Subcutaneous abdominal adipose tissue (tissue), 5 donors: ENCODE measurements at regions not wholly inside any gene's neighbourhood (a gene's known extent, or its start where the extent isn't known, plus 50 kb on each side); places are given as distances from the start of the nearest gene placed in this dataset.

Experiments
- H3K27ac ChIP-seq: one replicate; pipeline ENCODE4 v1.7.0; 2013; ENCODE audit warnings: low read depth, mild to moderate bottlenecking, inconsistent platforms, low read length, moderate library complexity
- H3K27me3 ChIP-seq, 5 donors: one replicate each; pipeline ENCODE4 v1.7.0; 2013; ENCODE audit warnings: low read length in 5 of 5, inconsistent platforms in 1 of 5; ENCODE audit not compliant: control insufficient read depth in 5 of 5, insufficient read depth in 4 of 5
- H3K36me3 ChIP-seq, 5 donors: one replicate each; pipeline ENCODE4 v1.7.0; 2013; ENCODE audit warnings: low read length in 5 of 5; ENCODE audit not compliant: control insufficient read depth in 5 of 5, insufficient read depth in 5 of 5
- H3K4me1 ChIP-seq, 5 donors: one replicate each; pipeline ENCODE4 v1.7.0; 2013; ENCODE audit warnings: low read length in 5 of 5, mild to moderate bottlenecking in 3 of 5, moderate library complexity in 1 of 5; ENCODE audit not compliant: control insufficient read depth in 5 of 5, insufficient read depth in 5 of 5
- H3K4me3 ChIP-seq, 5 donors: one replicate each; pipeline ENCODE4 v1.7.0; 2013; ENCODE audit warnings: low read length in 5 of 5, low read depth in 1 of 5
- H3K9ac ChIP-seq, 5 donors: one replicate each; pipeline ENCODE4 v1.7.0; 2013; ENCODE audit warnings: low read length in 5 of 5, mild to moderate bottlenecking in 4 of 5, moderate library complexity in 3 of 5
- H3K9me3 ChIP-seq, 5 donors: one replicate each; pipeline ENCODE4 v1.7.0; 2013; ENCODE audit warnings: low read length in 5 of 5; ENCODE audit not compliant: control insufficient read depth in 5 of 5
- donor health status: healthy.
- donor health status: healthy.
- donor health status: healthy.
- donor health status: healthy.
- donor health status: healthy.

DNA sequence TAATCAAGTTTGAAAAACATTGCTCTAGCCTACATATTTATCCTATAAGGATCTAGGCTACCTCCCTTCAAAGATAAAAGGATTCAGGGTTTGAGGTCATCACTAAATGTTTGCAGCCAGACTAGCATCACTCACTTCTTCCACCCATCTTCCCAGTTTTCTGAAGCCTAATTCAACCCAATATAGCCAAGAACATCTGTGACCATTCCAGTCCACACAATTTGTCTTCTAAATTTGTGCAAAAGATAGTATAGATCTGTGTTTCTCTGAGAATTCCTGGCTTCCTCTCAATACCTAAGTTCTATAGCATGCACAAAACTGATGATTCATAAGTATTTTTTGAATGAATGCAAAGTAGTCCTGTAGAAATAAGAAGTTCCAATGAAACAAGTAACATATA lies 103.0 kb upstream of the CDK1 start:
- Histone ChIP-seq H3K27me3 (no peaks in the 10 kb centered on the region), H3K9ac (no peak overlapping the region)

DNA sequence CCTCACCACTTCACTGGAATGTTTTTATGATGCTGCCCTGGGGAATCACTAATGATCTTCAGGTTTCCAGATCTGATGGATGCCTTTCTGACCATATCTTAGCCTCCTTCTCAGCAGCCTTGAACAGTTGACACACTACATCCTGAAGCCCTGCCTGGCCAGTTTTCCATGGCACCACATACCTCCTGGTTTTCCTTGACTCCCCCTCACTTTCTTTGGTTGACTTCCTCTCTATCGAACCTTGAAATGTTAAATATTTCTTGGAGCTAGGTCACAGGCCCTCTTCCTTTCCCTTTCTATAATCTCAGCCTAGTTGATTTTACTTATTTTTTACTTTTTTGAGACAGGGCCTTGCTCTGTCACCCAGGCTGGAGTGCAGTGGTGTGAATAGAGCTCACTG lies 108.8 kb upstream of the CDK1 start:
- H3K27ac ChIP-seq, result no peak overlapping the region
- no peaks in the 10 kb centered on the region for H3K4me1 ChIP-seq
- no peak overlapping the region for H3K9ac ChIP-seq
- H3K9me3 ChIP-seq, result peaks cover 5 to 11% (median 9%) of the 10 kb centered on the region in 5 donors
- no peaks in the 10 kb centered on the region for H3K36me3 ChIP-seq
- no peak overlapping the region for H3K4me3 ChIP-seq
- no peaks in the 10 kb centered on the region for H3K27me3 ChIP-seq

More for the DNA sequence above, 103.0 kb upstream of the CDK1 start:
- H3K36me3 ChIP-seq, result no peaks in the 10 kb centered on the region
- peaks cover 5 to 14% (median 9%) of the 10 kb centered on the region in 5 donors for H3K9me3 ChIP-seq
- H3K4me1 ChIP-seq, result no peaks in the 10 kb centered on the region
- H3K27ac ChIP-seq, result no peak overlapping the region
- no peak overlapping the region for H3K4me3 ChIP-seq

DNA sequence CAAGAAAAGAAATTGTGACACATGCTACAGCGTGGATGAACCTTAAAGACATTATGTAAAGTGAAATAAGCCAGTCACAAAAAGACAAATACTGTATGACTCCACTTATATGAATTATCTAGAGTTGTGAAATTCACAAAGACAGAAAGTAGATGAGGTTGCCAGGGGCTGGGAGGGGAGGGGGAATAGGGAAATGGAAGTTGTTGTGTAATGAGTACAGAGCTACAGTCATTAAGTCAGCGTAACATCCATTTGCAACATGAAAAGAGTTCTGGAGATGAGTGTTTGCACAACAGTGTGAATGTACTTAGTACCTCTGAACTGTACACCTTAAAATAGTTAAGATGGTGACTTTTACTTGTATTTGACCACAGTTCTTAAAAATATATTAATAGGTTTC lies 112.1 kb upstream of the CDK1 start:
- H3K27me3 ChIP-seq, result peaks cover 0 to 3% (median 0%) of the 10 kb centered on the region in 5 donors
- peaks cover 0 to 3% (median under 1%) of the 10 kb centered on the region in 5 donors for H3K9me3 ChIP-seq
- H3K27ac ChIP-seq, result no peak overlapping the region
- no peaks in the 10 kb centered on the region for H3K36me3 ChIP-seq
- no peak overlapping the region for H3K9ac ChIP-seq
- no peak overlapping the region for H3K4me3 ChIP-seq
- H3K4me1 ChIP-seq, result no peaks in the 10 kb centered on the region

DNA sequence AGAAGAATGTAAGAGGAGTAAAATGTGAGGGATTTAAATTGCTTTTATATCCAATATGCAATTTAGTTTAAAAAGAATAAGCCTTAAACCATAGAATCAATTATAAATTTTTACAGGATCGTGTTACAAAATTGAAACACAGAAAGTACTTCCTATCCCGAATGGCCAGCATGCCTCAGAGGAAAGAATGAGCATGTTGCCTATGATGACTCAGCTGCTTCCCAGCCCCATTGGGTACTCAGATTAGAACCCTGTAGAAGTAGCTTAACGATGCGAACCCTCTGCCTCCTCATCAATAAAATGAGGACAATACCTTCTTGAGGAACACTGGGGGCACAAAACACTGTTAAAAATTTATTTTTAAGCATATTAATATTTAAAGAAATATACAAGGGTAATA lies 113.4 kb upstream of the CDK1 start:
- Histone ChIP-seq H3K36me3 (no peaks in the 10 kb centered on the region), H3K4me3 (no peak overlapping the region), H3K27ac (no peak overlapping the region), H3K27me3 (peaks cover 0 to 3% (median 0%) of the 10 kb centered on the region in 5 donors), H3K9ac (no peak overlapping the region), H3K9me3 (no peaks in the 10 kb centered on the region), H3K4me1 (no peaks in the 10 kb centered on the region)

DNA sequence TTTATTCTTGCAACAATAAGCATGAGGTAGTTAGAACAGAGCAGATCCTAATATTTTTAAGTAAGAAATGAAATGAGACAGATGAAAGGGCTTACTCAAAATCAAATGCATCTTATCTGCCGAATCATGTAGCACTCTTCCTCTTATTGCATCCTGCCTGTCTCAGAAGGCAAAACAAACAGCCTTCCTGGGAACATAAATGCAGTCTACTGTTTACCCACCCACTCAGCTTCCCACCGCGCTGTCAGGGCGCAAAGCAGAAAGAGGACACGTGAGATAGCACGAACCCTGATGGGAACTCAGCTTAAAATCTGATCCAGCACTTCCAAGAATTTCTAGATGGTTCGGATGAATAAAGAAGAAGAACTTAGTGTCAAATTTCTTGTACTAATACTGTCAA lies 114.4 kb upstream of the CDK1 start:
- no peak overlapping the region for H3K27ac ChIP-seq
- H3K9me3 ChIP-seq, result no peaks in the 10 kb centered on the region
- H3K4me3 ChIP-seq, result no peak overlapping the region
- no peaks in the 10 kb centered on the region for H3K4me1 ChIP-seq
- H3K27me3 ChIP-seq, result peaks cover 0 to 3% (median 0%) of the 10 kb centered on the region in 5 donors
- H3K36me3 ChIP-seq, result no peaks in the 10 kb centered on the region
- H3K9ac ChIP-seq, result no peak overlapping the region

DNA sequence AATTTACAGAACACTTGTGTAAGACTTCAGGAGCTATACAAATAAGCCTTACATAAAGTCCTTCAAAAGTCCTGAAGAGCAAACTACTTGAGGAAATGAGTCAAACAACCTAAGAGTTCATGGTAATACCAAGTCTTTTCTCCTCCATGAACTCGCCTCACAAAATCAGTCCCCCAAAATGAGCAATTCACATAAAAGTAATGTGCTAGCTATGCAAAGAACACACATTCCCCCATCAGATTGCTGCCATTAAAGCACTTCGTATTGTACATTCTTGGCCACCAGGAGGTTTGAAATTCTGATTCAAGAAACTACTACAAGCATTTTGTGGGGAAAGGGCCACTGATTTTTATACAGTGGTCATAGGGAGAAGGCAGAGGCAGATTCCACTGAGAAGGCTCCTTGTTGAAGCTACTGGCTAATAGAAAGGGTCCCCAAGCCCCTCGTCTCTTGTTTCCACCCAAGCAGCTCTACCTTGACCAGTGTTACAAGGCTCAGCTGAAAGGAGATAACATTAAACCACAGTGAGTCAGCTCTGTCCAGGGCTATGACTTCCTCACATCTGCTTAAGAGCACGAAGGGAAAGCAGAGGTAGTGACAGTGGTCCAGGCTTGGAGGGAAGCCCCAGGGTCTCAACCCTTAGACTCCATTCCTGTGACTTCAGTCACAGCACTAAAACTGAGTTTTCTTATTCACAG lies 115.2 kb upstream of the CDK1 start:
- H3K4me3 ChIP-seq, result no peak overlapping the region
- H3K27me3 ChIP-seq, result peaks cover 0 to 3% (median 0%) of the 10 kb centered on the region in 5 donors
- peaks cover 0 to 3% (median 0%) of the 10 kb centered on the region in 5 donors for H3K9me3 ChIP-seq
- no peaks in the 10 kb centered on the region for H3K36me3 ChIP-seq
- H3K4me1 ChIP-seq, result no peaks in the 10 kb centered on the region
- H3K9ac ChIP-seq, result no peak overlapping the region
- H3K27ac ChIP-seq, result no peak overlapping the region

DNA sequence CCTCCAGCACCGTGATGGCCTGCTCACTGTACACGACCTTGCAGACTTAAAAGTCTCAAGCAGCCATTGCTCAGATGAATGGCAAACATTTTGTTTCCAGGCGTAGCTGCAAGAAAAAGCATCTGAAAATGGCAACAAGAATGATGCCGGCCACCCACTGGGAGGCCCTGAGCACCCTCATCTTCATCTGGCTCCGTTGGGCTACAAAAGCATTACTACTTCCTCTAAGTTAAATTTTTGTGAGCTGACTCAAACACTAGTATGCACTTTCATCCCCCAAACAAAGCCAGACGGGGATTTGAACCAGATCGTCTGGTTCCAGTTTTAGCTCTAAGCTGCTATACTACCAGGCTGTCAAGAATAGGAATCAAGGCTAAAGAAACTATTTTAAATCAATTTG lies 116.6 kb upstream of the CDK1 start:
- Histone ChIP-seq H3K4me1 (no peaks in the 10 kb centered on the region), H3K4me3 (no peak overlapping the region), H3K9ac (no peak overlapping the region), H3K36me3 (no peaks in the 10 kb centered on the region), H3K27ac (no peak overlapping the region), H3K27me3 (peaks cover 0 to 3% (median 0%) of the 10 kb centered on the region in 5 donors), H3K9me3 (peaks cover 0 to 3% (median 0%) of the 10 kb centered on the region in 5 donors)

DNA sequence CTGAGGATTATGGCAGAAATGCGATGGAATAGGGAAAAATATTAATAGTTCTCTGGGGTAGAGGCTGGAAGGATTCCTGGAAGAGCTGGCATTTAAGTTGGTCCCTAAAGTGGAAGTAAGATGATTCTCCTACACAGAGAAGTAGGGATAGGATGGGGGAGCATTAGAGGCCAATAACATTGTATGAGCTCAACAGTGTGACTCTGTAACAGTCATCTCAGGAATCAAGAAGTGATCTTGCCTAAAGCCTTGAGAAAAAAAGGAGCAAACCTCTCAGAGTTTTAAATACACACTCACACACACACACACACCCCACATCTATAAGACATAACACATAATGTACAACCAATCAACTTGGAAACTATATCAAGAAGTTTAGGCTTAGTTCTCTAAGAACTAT lies 117.7 kb upstream of the CDK1 start:
- peaks cover 0 to 3% (median 0%) of the 10 kb centered on the region in 5 donors for H3K27me3 ChIP-seq
- H3K9ac ChIP-seq, result no peak overlapping the region
- no peak overlapping the region for H3K27ac ChIP-seq
- no peaks in the 10 kb centered on the region for H3K36me3 ChIP-seq
- no peak overlapping the region for H3K4me3 ChIP-seq
- H3K4me1 ChIP-seq, result no peaks in the 10 kb centered on the region
- peaks cover 0 to 3% (median 0%) of the 10 kb centered on the region in 5 donors for H3K9me3 ChIP-seq

DNA sequence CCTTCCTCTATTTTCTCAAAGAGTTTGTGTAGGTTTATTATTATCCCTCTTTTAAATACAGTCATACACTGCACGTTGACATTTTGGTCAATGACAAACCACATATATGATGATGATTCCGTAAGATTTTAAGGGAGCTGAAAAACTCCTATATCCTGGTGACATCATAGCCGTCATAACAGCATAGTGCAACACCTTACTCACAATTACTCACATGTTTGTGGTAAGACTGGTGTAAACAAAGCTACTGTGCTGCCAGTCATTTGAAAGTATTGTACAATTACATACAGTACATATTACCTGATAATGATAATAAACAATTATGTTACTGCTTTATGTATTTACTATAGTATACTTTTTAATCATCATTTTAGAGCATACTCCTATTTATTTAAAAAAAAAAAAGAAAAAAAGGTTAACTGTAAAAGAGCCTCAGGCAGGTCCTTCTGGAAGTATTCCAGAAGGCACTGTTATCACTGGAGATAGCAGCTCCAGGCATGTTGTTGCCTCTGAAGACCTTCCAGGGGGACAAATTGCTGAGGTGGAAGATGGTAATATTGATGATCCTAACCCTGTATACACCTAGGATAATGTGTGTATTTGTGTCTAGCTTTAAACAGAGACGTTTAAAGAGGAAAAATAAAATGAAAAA lies 123.3 kb upstream of the CDK1 start:
- H3K27ac ChIP-seq, result no peak overlapping the region
- no peaks in the 10 kb centered on the region for H3K36me3 ChIP-seq
- no peaks in the 10 kb centered on the region for H3K27me3 ChIP-seq
- H3K4me1 ChIP-seq, result no peaks in the 10 kb centered on the region
- H3K9me3 ChIP-seq, result peaks cover 0 to 3% (median 0%) of the 10 kb centered on the region in 5 donors
- no peak overlapping the region for H3K9ac ChIP-seq
- H3K4me3 ChIP-seq, result no peak overlapping the region

DNA sequence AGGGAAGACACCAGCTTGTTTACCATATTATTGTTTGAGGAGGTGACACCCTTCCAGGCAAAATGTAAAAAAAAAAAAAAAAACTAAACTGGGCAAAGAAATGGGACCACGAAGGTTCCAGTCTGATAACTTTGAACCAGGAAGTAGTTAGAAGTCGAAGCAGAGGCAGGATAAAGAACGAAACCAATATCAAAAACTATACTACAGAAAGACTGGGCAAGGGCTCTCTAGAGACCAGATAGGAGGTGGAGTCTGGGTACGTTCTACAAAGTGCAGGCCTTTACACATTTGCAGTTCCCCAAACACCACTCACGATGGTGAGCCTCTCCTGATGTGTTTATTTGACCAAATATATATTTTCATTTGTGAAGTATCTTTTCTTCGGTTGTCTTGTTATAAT lies 125.7 kb upstream of the CDK1 start:
- H3K27ac ChIP-seq, result no peak overlapping the region
- H3K4me1 ChIP-seq, result no peaks in the 10 kb centered on the region
- no peaks in the 10 kb centered on the region for H3K27me3 ChIP-seq
- H3K9ac ChIP-seq, result no peak overlapping the region
- H3K9me3 ChIP-seq, result no peaks in the 10 kb centered on the region
- no peak overlapping the region for H3K4me3 ChIP-seq
- H3K36me3 ChIP-seq, result no peaks in the 10 kb centered on the region
